Esophagus muscularis mucosa (tissue), 4 donors: ENCODE measurements at regions not wholly inside any gene's neighbourhood (a gene's known extent, or its start where the extent isn't known, plus 50 kb on each side); places are given as distances from the start of the nearest gene placed in this dataset.

Source experiments
- CTCF ChIP-seq, 3 experiments: fragments of 200-600 bp in 2 of 3; fragments of 450-650 bp in 1 of 3; sonication (generic) in 2 of 3; IDR thresholded peaks; one replicate each; pipeline ENCODE4 v1.5.1; 2017 to 2019; ENCODE audit warnings: antibody characterized with exemption in 3 of 3, mild to moderate bottlenecking in 2 of 3, moderate library complexity in 1 of 3
- EP300 ChIP-seq: sonication (generic); formaldehyde crosslinking; IDR thresholded peaks from one replicate; pipeline ENCODE4 v1.6.1; 2017; ENCODE audit warnings: antibody characterized with exemption
- POLR2A ChIP-seq: fragments of 450-650 bp; IDR thresholded peaks from one replicate; pipeline ENCODE4 v1.6.1; 2017; ENCODE audit warnings: antibody characterized with exemption, moderate library complexity, mild to moderate bottlenecking, low read depth
- POLR2AphosphoS5 ChIP-seq, 2 donors: sonication (generic); formaldehyde crosslinking; IDR thresholded peaks; one replicate each; pipeline ENCODE4 v1.6.1; 2017; ENCODE audit warnings: antibody characterized with exemption in 2 of 2

GRCh38 chr1:57492586-57493226 lies 68.8 kb upstream of the DAB1 start:
- TF ChIP-seq CTCF (IDR thresholded peaks at IDR 0.05) (no peak), POLR2AphosphoS5 (IDR thresholded peaks at IDR 0.05) (no peak), POLR2A (no peak), EP300 (no peak)
